Heart left ventricle (tissue), 16 donors: ENCODE measurements at regions not wholly inside any gene's neighbourhood (a gene's known extent, or its start where the extent isn't known, plus 50 kb on each side); places are given as distances from the start of the nearest gene placed in this dataset.

ENCODE experiments used
- ATAC-seq, 4 donors: fragments of 200-7000 bp; cut with Tn5 transposase; one replicate each; pipeline ENCODE4 v1.9.1; 2020 to 2022; ENCODE audit warnings: moderate library complexity in 4 of 4, mild to moderate bottlenecking in 3 of 4, moderate number of reproducible peaks in 1 of 4
- DNase-seq, 5 donors: peaks; one replicate each; pipeline ENCODE4 v3.0.0-alpha.2; 2020
- H3K27ac ChIP-seq, 12 donors: fragments of 200-600 bp; sonication (generic) in 4 of 12; one replicate each; pipeline versions ENCODE4 v1.5.0 to v1.8.0; 2016 to 2022; ENCODE audit warnings: mild to moderate bottlenecking in 2 of 12
- H3K27me3 ChIP-seq, 9 donors: fragments of 200-600 bp; sonication (generic) in 2 of 9; one replicate each; pipeline versions ENCODE4 v1.5.1 to v1.8.0; 2016 to 2022; ENCODE audit warnings: mild to moderate bottlenecking in 3 of 9
- H3K36me3 ChIP-seq, 9 donors: fragments of 200-600 bp; sonication (generic) in 2 of 9; one replicate each; pipeline versions ENCODE4 v1.5.0 to v1.8.0; 2018 to 2022; ENCODE audit warnings: mild to moderate bottlenecking in 2 of 9
- H3K4me1 ChIP-seq, 12 donors: fragments of 200-600 bp; sonication (generic) in 4 of 12; one replicate each; pipeline versions ENCODE4 v1.5.0 to v1.8.0; 2016 to 2022; ENCODE audit warnings: mild to moderate bottlenecking in 3 of 12
- H3K4me3 ChIP-seq, 12 donors: fragments of 200-600 bp; sonication (generic) in 4 of 12; one replicate each; pipeline versions ENCODE4 v1.5.0 to v1.8.0; 2017 to 2022; ENCODE audit warnings: mild to moderate bottlenecking in 9 of 12, moderate library complexity in 4 of 12
- H3K9me3 ChIP-seq, 12 donors: fragments of 200-600 bp; sonication (generic) in 4 of 12; one replicate each; pipeline versions ENCODE4 v1.5.0 to v1.8.0; 2016 to 2022; ENCODE audit warnings: mild to moderate bottlenecking in 1 of 12
- POLR2A ChIP-seq, 2 donors: fragments of 450-650 bp; IDR thresholded peaks; one replicate each; pipeline ENCODE4 v1.6.1; 2017; ENCODE audit warnings: antibody characterized with exemption in 2 of 2, mild to moderate bottlenecking in 2 of 2, moderate library complexity in 2 of 2
- WGBS, 4 donors: extraction: QIAGEN DNeasy Blood & Tissue Kit in 2 of 4; methylation state at CpG; one replicate each; pipeline versions ENCODE4 v1.1.5 to v1.1.7; 2013 to 2018; 5-methylcytosine and 5-hydroxymethylcytosine counted together
- intact Hi-C, 10 donors: fragments of 100-400 bp; cut with DNase I; formaldehyde crosslinking; loops; one replicate each; pipeline versions ENCODE4 v1.11.1 to v1.14.2; 2022
- TF ChIP-seq, protein P1 (sequence below), 12 donors: fragments of 200-600 bp; sonication (generic) in 4 of 12; IDR thresholded peaks; one replicate each; pipeline versions ENCODE4 v1.5.0 to v1.8.0; 2018 to 2022; ENCODE audit warnings: antibody characterized with exemption in 12 of 12, mild to moderate bottlenecking in 5 of 12
- donor health status: ischemic (EF 13 %, LVEDD 7.1; RV severe dilation, severe dysfunction).
- donor health status: healthy with polysubstance abuse.
- donor health status: DM: no; HTN: yes; CAD: no.
- donor health status: DM: no; HTN: no; CAD: no.
- donor health status: ischemic (EF 25% LVEDD 6.9; RV normal size, moderate dysfunction).
- donor health status: ischemic (EF 25% LVEDD 5.7; RV mildly dilated, moderate dysfunction).
- donor health status: healthy.
- donor health status: DM: yes; HTN: yes; CAD: no.
- donor health status: ischemic (EF 35%, LVEDD 5.7; RV mildly dilated, moderate dysfunction).
- donor health status: nonischemic (EF 11% LVEDD 7.7; RV severe dilation, severe dysfunction).
- donor health status: DM: yes; HTN: yes; CAD: no.
- donor health status: PGD.
- donor health status: ischemic (EF 29% LVEDD 5.4; RV normal size, mild dysfunction).
- donor health status: nonischemic (EF 23%, LVEDD 6.1; RV moderate dilation, normal function).

DNA sequence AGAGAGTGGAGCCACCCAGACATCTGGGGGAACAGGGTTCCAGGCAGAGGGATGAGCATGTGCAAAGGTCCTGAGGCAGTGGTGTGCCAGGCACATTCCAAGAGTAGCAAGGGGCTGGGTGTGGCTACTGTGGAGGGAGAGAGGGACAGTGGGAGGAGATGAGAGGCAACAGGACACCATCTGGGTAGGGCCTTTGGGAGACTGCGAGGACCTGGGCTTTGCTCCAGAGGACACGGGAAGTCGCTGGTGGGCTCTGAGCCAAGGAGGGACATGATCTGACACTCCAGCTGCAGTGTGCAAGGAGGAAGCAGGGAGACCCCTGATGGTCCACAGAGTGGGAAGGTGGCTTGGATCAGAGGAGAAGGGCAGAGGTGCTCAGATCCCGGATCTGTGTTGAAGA lies 56.7 kb upstream of the MED9 start:
- peak; percentile 26 to 48 (median 36) for ATAC-seq
- H3K27me3 ChIP-seq = no peaks in the 10 kb centered on the region
- H3K4me3 ChIP-seq = no peak overlapping the region
- TF ChIP-seq, protein P1, sequence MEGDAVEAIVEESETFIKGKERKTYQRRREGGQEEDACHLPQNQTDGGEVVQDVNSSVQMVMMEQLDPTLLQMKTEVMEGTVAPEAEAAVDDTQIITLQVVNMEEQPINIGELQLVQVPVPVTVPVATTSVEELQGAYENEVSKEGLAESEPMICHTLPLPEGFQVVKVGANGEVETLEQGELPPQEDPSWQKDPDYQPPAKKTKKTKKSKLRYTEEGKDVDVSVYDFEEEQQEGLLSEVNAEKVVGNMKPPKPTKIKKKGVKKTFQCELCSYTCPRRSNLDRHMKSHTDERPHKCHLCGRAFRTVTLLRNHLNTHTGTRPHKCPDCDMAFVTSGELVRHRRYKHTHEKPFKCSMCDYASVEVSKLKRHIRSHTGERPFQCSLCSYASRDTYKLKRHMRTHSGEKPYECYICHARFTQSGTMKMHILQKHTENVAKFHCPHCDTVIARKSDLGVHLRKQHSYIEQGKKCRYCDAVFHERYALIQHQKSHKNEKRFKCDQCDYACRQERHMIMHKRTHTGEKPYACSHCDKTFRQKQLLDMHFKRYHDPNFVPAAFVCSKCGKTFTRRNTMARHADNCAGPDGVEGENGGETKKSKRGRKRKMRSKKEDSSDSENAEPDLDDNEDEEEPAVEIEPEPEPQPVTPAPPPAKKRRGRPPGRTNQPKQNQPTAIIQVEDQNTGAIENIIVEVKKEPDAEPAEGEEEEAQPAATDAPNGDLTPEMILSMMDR (IDR thresholded peaks at IDR 0.05) = no peak
- peak overlapping the region; percentile 10 to 82 (median 62) for H3K27ac ChIP-seq
- WGBS, 4 donors = 8 to 30% (median 13%) methylated on average over 4 of the region's 4 CpGs
- DNase-seq = peak; percentile 77 to 89 (median 82)
- no peaks in the 10 kb centered on the region for H3K36me3 ChIP-seq
- intact Hi-C loops = loop anchor here in 2 of 10 donors (5.0 kb wide), 3 partner anchors 58 to 72 kb away; no protein-coding TSS in a partner anchor
- H3K9me3 ChIP-seq = no peaks in the 10 kb centered on the region
- peaks cover 0 to 73% (median 31%) of the 10 kb centered on the region in 12 donors for H3K4me1 ChIP-seq

DNA sequence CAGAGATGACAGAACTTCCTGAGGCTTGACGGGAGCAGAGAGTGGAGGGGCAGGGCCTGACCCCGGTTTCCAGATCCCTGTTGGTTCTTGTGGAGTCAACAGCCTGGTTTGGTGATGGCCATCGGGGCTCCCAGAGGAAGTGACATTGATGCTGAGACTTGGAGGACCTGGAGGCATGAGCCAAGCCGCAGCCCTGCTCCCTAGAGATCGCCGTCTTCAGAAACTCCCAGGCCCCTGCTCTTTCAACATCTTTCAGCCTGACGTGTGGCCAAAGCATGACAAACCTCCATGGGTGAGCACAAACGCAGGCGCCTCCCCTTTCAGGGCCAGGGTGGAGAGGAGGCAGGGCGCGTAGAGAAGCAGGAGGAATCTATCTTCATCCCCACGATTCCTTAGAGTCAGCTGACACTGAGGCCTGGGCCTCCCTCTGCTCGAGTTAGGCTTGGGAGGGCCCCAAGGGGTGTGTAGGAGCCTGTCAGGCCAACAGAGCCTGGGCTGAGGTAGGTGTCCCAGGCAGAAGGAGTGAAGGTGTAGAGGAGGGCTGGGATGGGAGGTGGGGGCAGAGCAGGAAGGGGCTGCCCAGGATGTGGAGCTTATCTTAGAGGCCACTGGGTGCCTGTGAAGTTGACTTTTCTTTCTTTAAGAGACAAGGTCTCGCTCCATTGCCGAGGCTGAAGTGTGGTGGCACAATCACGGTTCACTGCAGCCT lies 56.1 kb upstream of the MED9 start:
- peak overlapping the region; percentile 13 to 82 (median 63) for H3K27ac ChIP-seq
- no peaks in the 10 kb centered on the region for H3K27me3 ChIP-seq
- intact Hi-C loops = loop anchor here in 2 of 10 donors (5.0 kb wide), 3 partner anchors 58 to 72 kb away; no protein-coding TSS in a partner anchor
- H3K9me3 ChIP-seq = no peaks in the 10 kb centered on the region
- peaks cover 0 to 74% (median 30%) of the 10 kb centered on the region in 12 donors for H3K4me1 ChIP-seq
- WGBS, 4 donors = 52 to 71% (median 61%) methylated on average over 16 of the region's 16 CpGs
- TF ChIP-seq, protein P1 (IDR thresholded peaks at IDR 0.05) = no peak
- TF ChIP-seq POLR2A (IDR thresholded peaks at IDR 0.05) = no peak
- DNase-seq = peak; percentile 83 to 90 (median 87)
- no peaks in the 10 kb centered on the region for H3K36me3 ChIP-seq
- no peak overlapping the region for H3K4me3 ChIP-seq
- peak; percentile 43 to 76 (median 54) for ATAC-seq

DNA sequence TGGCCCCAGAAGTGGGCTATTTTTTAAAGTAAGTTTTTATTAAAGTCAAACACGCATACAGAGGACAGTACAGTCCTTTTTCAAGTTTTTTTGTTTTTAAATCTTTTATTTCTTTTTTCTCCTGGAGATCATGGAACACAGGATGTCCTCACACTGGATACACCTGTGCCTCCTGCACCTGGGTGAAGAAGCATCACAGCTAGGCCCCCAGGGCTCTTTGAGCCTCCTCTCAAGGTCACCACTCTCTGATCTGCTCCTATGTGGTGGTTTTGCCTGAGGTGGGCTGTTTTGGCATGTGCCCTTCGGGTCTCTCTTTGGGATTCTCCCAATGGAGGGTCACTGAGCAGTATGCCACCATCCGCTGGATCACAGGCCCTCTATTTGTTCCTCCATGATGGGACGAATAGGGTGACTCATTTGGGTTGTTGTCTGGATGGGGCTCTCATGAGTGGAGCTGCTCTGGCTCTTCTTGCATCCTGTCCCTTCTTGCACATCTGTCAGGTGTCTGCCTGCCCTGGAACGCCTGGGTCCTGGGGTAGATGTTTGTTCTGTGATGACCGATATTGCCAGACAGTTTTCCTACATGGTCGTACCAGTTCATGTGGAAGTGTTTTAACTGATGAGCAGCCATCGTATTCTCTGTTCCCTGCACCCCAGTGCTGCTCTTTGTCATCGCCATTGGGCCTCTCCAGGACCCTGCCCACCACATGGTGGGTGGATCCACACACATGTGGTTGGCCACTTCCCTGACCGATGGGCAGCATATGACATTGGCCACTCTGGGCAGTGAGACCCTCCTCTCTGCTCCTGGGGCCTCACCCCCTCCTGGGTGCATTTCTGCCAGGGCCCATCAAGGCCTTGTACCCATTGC lies 55.2 kb upstream of the MED9 start:
- DNase-seq = no peak
- H3K4me1 ChIP-seq = peaks cover 0 to 70% (median 23%) of the 10 kb centered on the region in 12 donors
- H3K9me3 ChIP-seq = no peaks in the 10 kb centered on the region
- H3K36me3 ChIP-seq = no peaks in the 10 kb centered on the region
- no peak for TF ChIP-seq POLR2A (IDR thresholded peaks at IDR 0.05)
- TF ChIP-seq, protein P1 (IDR thresholded peaks at IDR 0.05) = no peak
- no peaks in the 10 kb centered on the region for H3K27me3 ChIP-seq
- intact Hi-C loops = loop anchor here in 2 of 10 donors (5.0 kb wide), 3 partner anchors 59 to 71 kb away; no protein-coding TSS in a partner anchor
- no peak for ATAC-seq
- H3K4me3 ChIP-seq = no peak overlapping the region
- 95 to 98% (median 96%) methylated on average over 10 of the region's 10 CpGs for WGBS, 4 donors
- peak overlapping the region; percentile 13 to 82 (median 63) for H3K27ac ChIP-seq

DNA sequence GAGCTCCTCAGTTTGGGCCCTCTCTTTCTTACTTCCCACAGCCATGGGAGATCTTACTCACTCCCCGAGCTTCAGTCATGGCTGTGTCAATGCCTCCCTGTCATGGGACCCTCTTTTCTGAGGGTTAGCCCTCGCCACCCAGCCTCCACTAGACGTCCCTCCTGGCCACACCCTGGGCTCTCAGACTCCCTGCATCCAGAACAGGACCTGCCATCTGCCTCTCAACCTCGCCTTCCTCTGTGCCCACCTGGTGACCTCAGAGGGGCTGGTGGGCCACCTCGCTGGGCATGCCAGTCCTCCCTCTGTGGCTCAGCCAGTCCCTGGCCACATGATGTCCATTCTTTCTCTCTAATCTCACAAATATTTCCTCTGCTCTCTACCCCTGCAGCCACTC lies 54.6 kb upstream of the MED9 start:
- Histone ChIP-seq H3K36me3 (no peaks in the 10 kb centered on the region), H3K4me3 (no peak overlapping the region), H3K27me3 (no peaks in the 10 kb centered on the region), H3K4me1 (peaks cover 0 to 63% (median 20%) of the 10 kb centered on the region in 12 donors), H3K9me3 (no peaks in the 10 kb centered on the region), H3K27ac (peak overlapping the region in 1 of 12 donors; percentile 36)
- no peak for ATAC-seq
- DNase-seq = no peak
- intact Hi-C loops = loop anchor here in 2 of 10 donors (5.0 kb wide), 3 partner anchors 60 to 70 kb away; no protein-coding TSS in a partner anchor
- TF ChIP-seq POLR2A (IDR thresholded peaks at IDR 0.05) = no peak
- TF ChIP-seq, protein P1 (IDR thresholded peaks at IDR 0.05) = no peak
- 87 to 93% (median 91%) methylated on average over 5 of the region's 5 CpGs for WGBS, 4 donors
